Activated T-cell treated with anti-CD3 and anti-CD28 coated beads for 48 hours (primary cell): ENCODE measurements at regions not wholly inside any gene's neighbourhood (a gene's known extent, or its start where the extent isn't known, plus 50 kb on each side); places are given as distances from the start of the nearest gene placed in this dataset.
"Not testable (repeated sequence)": the region's sequence is repeated elsewhere in the genome, so short reads cannot be mapped to it uniquely, and the experiment has no call there.

ENCODE experiments used
- DNase-seq: peaks from one replicate; pipeline ENCODE4 v3.0.0-alpha.2; 2020; ENCODE audit warnings: low read depth

- not testable (repeated sequence) for DNase-seq
Measured at GRCh38 chr5:177857642-177858200, 75.0 kb upstream of the FAM153A start.

GRCh38 chr5:177856474-177856873, 73.8 kb upstream of the FAM153A start:
- not testable (repeated sequence) for DNase-seq

- DNase-seq = not testable (repeated sequence)
Measured at GRCh38 chr5:177847914-177848313, 65.2 kb upstream of the FAM153A start.

- not testable (repeated sequence) for DNase-seq
Measured at GRCh38 chr5:177846598-177846997, 63.9 kb upstream of the FAM153A start.

GRCh38 chr5:177845906-177846305, 63.2 kb upstream of the FAM153A start:
- DNase-seq = not testable (repeated sequence)

GRCh38 chr5:177836191-177836590, 53.5 kb upstream of the FAM153A start:
- DNase-seq = not testable (repeated sequence)
